Left colon (tissue), 2 donors: ENCODE measurements at regions not wholly inside any gene's neighbourhood (a gene's known extent, or its start where the extent isn't known, plus 50 kb on each side); places are given as distances from the start of the nearest gene placed in this dataset.

ENCODE experiments used
- ATAC-seq: fragments of 200-7000 bp; cut with Tn5 transposase; one replicate; pipeline ENCODE4 v1.9.1; 2020; ENCODE audit warnings: mild to moderate bottlenecking, moderate library complexity
- DNase-seq, 2 donors: peaks; one replicate each; pipeline ENCODE4 v3.0.0-alpha.2; 2020
- intact Hi-C, 2 donors: fragments of 100-400 bp; cut with DNase I in 1 of 2; cut with micrococcal nuclease in 1 of 2; formaldehyde crosslinking; loops; one replicate each; pipeline versions ENCODE4 v1.11.2 to v1.14.0; 2022; cut with DNase I, micrococcal nuclease
- donor health status: DM: no; HTN: no; CAD: no.
- donor health status: DM: yes; HTN: yes; CAD: no.

- intact Hi-C loops, result no loop called here
- no peak for ATAC-seq
- DNase-seq, result no peak
These were observed 492.7 kb upstream of the CLINT1 start for GRCh38 chr5:158351485-158352125.

DNA sequence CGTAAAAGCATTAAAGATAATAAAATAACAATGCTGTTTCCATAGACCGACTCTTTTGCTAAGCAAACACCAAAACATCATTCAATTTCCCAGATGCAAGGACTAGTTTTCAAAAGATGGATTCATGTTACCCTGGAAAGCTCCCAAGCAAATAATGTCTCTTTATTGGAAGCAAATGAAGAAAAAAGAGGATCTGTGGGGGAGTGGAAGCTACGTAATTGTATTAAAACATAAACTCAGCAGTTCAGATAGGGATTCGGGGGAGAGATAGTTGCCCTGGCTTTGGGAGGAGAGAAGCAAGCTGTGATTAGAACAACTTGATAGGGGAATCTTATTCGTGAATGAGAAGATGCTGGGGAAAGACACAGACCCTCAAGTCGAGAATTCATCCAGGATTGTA, 491.0 kb upstream of the CLINT1 start:
- intact Hi-C loops, result no loop called here
- DNase-seq, result no peak
- no peak for ATAC-seq

DNA sequence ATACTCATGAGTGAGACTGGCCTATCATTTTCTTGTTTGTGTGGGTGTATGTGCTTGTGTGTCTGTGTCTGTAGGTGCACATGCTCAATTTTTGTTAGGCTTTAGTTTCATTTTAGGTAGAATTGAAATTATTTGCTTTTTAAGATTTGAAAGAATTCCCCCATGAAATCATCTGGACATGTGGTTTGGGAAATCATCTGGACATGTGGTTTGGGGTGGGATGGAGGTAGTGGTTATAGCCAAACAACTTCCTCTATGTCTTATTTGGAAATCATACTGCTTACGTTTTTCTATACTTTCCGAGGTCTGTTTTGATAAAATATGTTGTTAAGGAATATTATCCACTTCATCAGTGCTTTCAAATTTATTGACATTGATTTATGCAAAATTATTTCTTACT, 485.4 kb upstream of the CLINT1 start:
- intact Hi-C loops, result no loop called here
- ATAC-seq (no peak), DNase-seq (no peak)

- DNase-seq (no peak), ATAC-seq (no peak)
These were observed 481.7 kb upstream of the CLINT1 start for GRCh38 chr5:158340608-158341007.

DNA sequence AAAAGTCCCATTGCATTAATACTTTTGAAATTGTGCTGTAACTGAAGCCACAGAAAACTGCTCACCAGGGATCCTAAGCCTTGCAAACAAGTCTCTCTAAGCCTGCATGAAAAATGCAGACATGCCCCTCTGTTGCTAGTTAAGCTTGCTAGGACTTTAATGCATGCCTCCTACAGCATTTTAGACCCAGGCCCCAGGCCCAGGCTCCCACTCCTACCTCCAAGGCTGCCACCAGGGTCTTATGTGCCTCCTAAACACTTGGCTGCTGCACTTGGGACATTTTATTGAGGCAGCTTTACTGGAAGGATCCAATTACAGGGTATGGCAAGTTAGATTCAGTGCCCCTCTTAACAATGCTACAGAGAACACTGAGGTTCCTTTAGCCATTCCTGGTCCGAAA, 467.3 kb upstream of the CLINT1 start:
- ATAC-seq (no peak), DNase-seq (no peak)
- intact Hi-C loops, result no loop called here

More at GRCh38 chr5:158340608-158341007, 481.7 kb upstream of the CLINT1 start:
- intact Hi-C loops, result no loop called here

GRCh38 chr5:158324236-158324635, 465.3 kb upstream of the CLINT1 start:
- ATAC-seq (no peak), DNase-seq (no peak)
- intact Hi-C loops, result no loop called here

DNA sequence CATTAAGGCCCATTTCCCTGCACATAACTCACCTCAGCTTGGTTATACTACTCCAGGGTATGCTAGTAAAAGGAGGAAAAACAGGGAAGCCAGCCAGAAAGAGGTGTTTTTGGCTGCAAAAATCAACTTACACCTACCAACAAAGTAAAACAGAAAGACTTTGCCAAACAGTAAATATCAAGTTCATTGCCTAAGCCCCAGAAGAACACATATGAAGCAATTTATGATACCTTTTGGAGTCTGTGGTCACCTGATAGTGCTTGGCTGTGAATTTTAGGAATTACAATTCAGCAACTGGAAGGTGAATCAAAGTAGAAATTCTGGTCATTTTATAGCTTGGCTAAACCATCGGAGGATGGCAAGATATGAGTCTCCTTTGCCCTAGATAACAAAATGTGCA, 463.7 kb upstream of the CLINT1 start:
- intact Hi-C loops, result no loop called here
- no peak for ATAC-seq
- no peak for DNase-seq

- ATAC-seq (no peak), DNase-seq (no peak)
- intact Hi-C loops, result no loop called here
These were observed 462.0 kb upstream of the CLINT1 start for GRCh38 chr5:158320934-158321333.

- ATAC-seq, result no peak
- DNase-seq, result no peak
These were observed 461.3 kb upstream of the CLINT1 start for GRCh38 chr5:158320178-158320674.

GRCh38 chr5:158317507-158317906, 458.6 kb upstream of the CLINT1 start:
- ATAC-seq (peak; percentile 65), DNase-seq (peak; percentile 30 to 38)
- intact Hi-C loops, result no loop called here

More at GRCh38 chr5:158320178-158320674, 461.3 kb upstream of the CLINT1 start:
- intact Hi-C loops, result no loop called here

- DNase-seq, result no peak
- no peak for ATAC-seq
- intact Hi-C loops, result no loop called here
These were observed 455.0 kb upstream of the CLINT1 start for GRCh38 chr5:158313733-158314464.

DNA sequence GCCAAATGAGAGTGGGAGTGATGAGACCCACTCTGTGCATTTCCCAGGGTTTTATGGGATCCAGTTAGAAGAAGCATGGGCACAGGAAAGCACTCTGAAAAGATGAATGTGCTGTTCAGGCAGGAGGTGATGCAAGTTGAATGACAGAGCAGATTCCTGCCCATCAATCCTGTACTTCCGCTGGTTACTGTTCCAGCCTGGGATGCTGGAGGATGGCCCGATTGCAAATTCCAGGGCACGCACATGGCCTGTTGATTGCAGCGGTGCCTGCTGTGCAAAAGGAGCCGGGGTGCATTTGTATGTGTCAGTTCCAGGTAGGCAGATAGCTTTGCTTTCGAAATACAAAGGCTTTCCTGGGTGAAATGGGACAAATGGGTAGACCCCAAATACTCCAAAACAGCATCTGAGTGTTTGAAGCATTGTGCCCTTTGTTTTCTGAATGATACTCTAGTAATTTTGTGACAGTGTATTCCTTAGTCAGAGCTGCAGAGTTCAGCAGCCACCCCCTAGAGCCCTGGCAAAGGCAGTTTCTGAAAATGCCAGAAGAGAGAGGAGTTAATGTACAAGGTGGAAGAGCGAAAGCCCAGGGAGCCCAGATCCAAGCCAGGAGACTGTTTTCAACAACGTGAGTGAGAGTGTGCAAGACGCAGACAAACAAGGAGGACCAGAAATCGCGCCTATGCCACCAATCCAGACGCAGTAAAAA, 454.2 kb upstream of the CLINT1 start:
- intact Hi-C loops, result no loop called here
- DNase-seq, result no peak
- no peak for ATAC-seq

DNA sequence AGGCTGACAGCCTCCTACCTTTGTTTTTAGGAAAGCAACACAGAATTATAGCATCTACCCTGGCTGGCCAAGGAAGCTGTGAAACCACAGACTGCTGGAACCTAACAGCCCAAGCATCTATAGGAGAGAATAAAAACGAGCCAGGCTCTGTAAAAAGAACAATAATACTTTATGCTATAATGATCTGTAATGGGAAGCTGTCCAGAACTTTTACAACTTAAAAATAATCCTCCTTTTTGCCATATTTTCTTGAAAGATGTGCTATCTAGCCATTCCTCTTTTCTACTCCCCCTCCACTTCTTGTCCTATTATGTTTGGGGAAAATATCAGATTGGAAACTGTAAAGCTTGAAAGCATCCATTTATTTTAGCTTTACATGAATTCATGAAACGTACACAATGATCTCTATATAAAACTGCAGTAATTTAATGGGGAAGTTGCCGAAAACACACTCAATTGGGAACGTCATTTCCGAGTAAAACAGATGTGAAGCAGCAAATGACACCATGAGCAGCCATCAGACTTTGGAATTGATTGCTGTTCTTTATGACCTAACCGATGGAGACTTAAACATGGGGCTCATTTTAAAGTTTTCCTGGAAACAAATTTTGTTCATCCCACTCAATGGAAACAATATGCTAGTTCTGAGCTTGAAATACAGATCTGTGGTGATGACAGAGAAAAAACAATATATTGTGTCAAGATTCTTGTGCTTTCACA, 450.3 kb upstream of the CLINT1 start:
- DNase-seq (no peak), ATAC-seq (no peak)
- intact Hi-C loops, result no loop called here

GRCh38 chr5:158308429-158309025, 449.6 kb upstream of the CLINT1 start:
- DNase-seq, result no peak
- intact Hi-C loops, result no loop called here

DNA sequence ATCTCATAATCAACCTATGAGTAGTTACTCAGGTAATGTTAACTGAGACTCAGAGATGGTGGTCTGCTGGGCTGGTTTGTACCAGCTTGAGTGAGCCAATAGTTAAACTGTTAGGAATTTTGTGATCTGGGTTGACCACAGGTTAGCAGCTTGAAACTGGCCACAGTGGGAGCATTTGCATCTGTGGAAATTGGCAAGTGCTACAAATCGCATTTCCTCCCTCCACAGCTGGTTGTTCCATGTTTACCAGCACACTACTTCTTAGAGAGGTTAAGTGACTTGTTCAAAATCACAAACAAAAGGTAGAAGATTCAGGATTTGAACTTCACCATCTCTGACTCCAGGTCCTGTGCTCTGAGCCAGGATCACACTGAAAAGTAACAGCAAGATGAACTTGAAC, 446.9 kb upstream of the CLINT1 start:
- DNase-seq, result no peak
- ATAC-seq, result no peak
- intact Hi-C loops, result no loop called here

More at GRCh38 chr5:158308429-158309025, 449.6 kb upstream of the CLINT1 start:
- no peak for ATAC-seq

- no peak for DNase-seq
- no peak for ATAC-seq
- intact Hi-C loops, result no loop called here
These were observed 445.7 kb upstream of the CLINT1 start for GRCh38 chr5:158304607-158305006.

DNA sequence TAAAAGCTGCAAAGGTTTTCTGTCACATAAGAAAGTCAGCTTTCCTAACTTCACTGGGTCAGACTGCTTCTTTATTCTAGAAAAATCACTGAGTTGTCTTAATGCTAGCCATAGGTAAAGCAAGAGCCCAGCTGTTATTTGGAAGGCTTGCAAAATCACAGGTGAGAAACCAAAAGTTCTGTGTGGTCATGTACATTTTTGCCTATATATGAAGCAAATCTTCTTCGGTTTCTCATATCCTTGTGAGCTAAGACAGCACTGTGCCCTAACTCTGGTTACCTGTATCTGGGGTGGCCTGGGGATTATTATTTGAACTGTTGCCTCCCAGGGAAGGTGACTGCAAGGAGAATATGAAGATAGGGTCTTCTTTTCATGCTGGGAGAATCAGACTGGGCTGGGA, 444.9 kb upstream of the CLINT1 start:
- intact Hi-C loops, result no loop called here
- no peak for DNase-seq
- no peak for ATAC-seq

GRCh38 chr5:158303275-158303674, 444.3 kb upstream of the CLINT1 start:
- ATAC-seq (no peak), DNase-seq (no peak)
- intact Hi-C loops, result no loop called here

GRCh38 chr5:158302029-158302428, 443.1 kb upstream of the CLINT1 start:
- ATAC-seq, result no peak
- no peak for DNase-seq
- intact Hi-C loops, result no loop called here
